ENCODE measurements at regions not wholly inside any gene's neighbourhood (a gene's known extent, or its start where the extent isn't known, plus 50 kb on each side); places are given as distances from the start of the nearest gene placed in this dataset.
"Not testable (repeated sequence)": the region's sequence is repeated elsewhere in the genome, so short reads cannot be mapped to it uniquely, and the experiment has no call there.

DNA sequence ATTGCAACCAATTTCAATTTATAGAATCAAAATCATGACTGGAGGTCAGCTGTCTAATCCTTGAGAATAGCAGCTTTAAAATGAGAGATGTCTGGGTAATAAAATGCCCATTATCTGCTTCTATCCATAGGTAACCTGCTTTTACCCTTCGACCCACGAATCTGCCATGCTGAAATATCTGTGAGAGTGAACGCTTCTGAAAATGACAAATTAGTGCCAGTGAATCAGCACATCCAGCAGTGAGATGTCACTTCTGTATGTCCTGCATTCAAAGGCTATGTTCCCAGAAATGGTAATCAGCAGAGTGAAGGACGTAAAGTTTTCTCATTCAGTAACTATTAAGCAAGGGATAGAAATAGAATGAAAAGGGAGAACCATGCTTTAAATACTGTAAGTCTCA lies 532.4 kb upstream of the ITGA1 start:
- ChIA-PET CTCF (no interaction called here), POLR2A (no interaction called here)

GRCh38 chr5:52262844-52263243 lies 524.9 kb upstream of the ITGA1 start:
- POLR2A ChIA-PET, result no interaction called here

DNA sequence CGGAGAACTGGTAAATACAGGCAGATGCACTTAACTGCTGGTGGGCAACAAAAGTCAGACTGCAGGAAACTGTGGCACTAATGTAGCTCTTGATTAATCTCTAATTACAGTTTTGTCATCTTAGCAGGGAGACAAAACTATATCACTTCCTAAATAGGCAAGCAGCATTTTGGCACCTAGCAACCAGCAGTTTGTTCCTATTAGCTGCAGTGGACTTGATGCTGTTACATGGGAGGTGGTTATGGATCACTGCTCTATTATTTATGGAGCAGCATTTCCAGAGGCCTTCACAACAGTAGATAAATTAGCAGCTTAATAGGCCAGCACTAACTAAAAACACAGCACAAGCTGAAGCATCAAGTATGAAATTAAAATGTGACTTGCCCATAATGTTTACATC lies 518.3 kb upstream of the ITGA1 start:
- CTCF ChIA-PET, result no interaction called here

More at GRCh38 chr5:52262844-52263243, 524.9 kb upstream of the ITGA1 start:
- CTCF ChIA-PET, result no interaction called here

DNA sequence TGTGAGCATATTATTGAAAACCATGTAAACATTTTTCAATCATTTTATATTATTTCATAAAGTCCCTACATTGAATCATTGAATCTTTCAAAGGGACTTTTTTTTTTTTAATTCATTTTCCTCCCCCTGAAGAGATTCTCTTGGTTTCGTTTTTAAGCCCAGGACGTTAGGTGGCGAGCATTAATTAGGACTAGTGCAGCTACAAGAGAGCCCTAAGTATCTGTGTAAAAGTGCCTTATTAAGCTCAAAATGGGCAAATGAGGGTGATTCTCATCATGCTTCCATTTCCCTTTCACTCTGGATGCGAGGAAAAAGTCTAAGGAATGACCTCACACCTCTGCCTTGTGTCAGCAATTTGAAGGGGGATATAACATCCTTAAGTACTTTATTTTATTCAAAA lies 517.9 kb upstream of the ITGA1 start:
- CTCF ChIA-PET, result no interaction called here
- POLR2A ChIA-PET, result no interaction called here

More for the DNA sequence above, 518.3 kb upstream of the ITGA1 start:
- POLR2A ChIA-PET, result no interaction called here

GRCh38 chr5:52275639-52276038 lies 512.1 kb upstream of the ITGA1 start:
- ChIA-PET CTCF (no interaction called here), POLR2A (no interaction called here)

DNA sequence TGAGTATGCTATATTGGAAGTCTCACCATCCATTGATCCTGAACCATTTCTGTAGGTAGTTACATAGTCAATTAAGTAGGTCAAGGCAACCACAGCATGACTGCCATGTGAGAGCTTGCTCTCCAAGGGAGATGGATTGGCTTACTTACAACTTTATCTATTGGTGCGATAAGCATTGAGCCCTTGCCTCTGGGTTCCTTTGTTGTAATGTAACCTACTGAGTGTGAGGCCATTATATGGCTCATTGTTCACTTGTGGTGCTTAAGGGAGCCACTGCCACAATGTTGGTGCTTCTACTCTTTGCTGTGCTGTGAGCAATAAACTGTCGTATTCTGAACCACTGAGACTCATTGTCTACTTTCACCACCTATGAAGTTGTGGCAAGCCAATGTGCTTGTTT lies 510.6 kb upstream of the ITGA1 start:
- ChIA-PET CTCF (no interaction called here), POLR2A (no interaction called here)

GRCh38 chr5:52282647-52283046 lies 505.1 kb upstream of the ITGA1 start:
- POLR2A ChIA-PET, result no interaction called here

DNA sequence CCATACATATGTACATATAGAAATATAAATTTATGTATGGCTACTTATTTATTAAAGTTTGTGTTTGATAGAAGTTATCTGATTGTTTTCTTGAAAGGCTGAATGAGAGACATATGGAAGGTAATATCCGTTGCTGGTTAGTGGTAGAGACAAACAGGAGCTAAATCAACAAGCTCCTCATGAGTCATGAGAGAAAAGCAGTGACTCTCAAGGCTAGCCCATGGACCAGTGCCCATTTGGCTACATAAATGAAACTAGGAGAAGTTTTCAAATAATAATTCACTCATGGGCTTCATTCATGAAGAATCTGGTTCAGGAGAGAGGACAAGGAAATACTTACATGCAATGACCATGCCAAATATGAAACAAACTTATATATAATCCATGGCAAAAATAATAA lies 504.5 kb upstream of the ITGA1 start:
- CTCF ChIA-PET, result no interaction called here
- POLR2A ChIA-PET, result no interaction called here

More at GRCh38 chr5:52282647-52283046, 505.1 kb upstream of the ITGA1 start:
- CTCF ChIA-PET, result no interaction called here

GRCh38 chr5:52300703-52301372 lies 486.9 kb upstream of the ITGA1 start:
- POLR2A ChIA-PET, result no interaction called here
- CTCF ChIA-PET, result no interaction called here

DNA sequence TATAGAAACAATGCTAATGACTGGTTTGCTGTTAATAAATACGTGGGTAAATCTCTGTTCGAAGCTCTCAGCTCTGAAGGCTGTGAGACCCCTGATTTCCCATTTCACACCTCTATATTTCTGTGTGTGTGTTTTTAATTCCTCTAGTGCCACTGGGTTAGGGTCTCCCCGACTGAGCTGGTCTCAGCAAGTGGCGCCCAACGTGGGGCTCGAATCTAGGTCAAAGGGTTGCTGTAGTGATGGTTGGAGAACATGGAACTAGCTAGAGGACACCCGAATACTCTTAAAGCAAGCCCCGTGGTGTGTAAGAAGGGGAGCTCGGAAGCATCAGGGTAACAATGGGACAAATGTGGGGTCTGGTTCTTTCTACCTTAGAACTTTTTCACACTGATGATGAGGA lies 482.9 kb upstream of the ITGA1 start:
- CTCF ChIA-PET, POLR2A ChIA-PET: not testable (repeated sequence)

- CTCF ChIA-PET, result no interaction called here
These were observed 459.4 kb upstream of the ITGA1 start for GRCh38 chr5:52328220-52328806.

DNA sequence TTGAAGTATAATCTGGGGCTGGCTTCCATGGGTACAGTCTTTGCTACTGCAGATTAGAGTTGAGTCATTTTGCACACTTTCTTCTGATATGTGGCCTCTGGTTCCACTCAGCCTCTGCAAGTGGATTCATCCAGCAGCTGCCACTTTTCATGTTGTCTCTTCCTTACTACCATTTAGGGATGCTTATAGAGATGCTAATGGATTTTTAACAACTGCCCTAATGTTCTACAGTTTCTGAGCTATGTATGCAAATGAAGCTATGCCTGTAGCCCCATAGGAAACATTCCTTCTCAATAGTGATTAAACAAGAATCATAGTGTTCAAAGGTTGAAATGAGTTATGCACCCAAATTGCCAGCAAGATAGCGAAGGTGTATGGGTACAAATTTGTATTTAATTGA lies 456.0 kb upstream of the ITGA1 start:
- CTCF ChIA-PET, result no interaction called here

More at GRCh38 chr5:52328220-52328806, 459.4 kb upstream of the ITGA1 start:
- POLR2A ChIA-PET, result no interaction called here

DNA sequence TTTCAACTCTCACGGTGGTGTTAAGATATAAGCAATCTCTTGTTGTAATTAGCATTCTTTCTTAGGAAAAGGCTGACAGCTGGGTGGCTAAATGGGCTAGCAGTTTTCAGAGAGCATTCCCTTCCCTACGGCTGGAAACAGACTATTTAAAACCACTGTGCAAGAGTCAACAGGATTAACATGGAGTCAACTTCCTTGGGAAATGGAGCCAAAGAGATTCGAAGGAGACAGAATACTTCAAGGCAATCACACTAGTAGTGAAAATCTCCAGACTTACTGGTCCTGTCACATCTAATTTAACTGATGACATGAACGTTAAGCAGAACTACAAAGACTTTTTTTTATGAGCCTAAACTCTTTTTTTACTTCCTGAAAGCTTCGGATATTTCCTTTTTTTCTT lies 453.3 kb upstream of the ITGA1 start:
- ChIA-PET CTCF (interaction anchor here (0.7 kb wide), 1 partner anchor 283 kb away, joined by 3 read pairs; no protein-coding TSS in a partner anchor), POLR2A (no interaction called here)

More for the DNA sequence above, 456.0 kb upstream of the ITGA1 start:
- POLR2A ChIA-PET, result no interaction called here

GRCh38 chr5:52339285-52339684 lies 448.4 kb upstream of the ITGA1 start:
- POLR2A ChIA-PET, result no interaction called here

DNA sequence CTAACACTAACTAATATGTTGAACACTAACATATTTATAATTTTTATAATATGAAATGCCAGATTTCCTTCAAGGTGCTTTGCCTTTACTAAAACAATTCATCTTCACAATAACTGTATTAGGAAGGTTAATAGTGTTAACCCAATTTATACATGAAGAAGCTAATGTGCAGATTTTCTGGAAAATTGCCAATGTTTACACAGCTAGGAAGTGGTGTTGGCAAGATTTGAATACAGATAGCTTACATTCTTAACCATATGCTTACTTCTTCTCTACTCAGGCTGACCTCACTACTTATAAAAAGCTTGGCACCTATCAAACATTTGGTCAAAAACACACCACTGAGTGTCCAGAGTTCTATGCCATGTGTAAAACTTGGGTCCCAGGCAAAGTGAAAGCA lies 445.4 kb upstream of the ITGA1 start:
- ChIA-PET CTCF (no interaction called here), POLR2A (no interaction called here)

More at GRCh38 chr5:52339285-52339684, 448.4 kb upstream of the ITGA1 start:
- CTCF ChIA-PET, result no interaction called here

DNA sequence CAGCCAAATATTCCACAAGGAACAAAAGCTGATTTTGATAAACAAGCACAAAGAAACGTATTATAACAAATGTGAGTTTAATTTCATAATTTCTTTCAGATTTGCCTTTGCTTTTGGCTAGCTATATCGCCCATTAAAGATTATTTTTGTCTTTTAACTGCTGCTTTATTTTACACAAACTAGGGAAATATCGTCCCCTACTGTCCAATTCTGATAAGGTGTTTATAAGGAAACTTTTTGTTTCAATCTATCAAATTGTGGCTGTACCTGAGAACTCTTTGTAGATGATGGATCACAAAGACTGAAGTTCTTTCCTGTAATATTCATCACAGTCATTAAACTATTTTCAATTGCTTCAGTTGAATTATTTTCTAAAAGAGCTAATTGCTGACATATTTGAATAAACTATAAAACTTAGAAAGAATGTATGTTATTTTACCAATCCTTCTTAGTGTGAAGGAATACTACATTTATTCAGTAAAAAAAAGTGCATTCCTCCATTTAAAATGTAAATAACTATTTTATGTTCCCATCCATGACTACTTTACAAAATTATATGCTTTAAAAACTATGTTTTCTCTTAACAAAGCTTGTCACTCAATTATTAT lies 431.3 kb upstream of the ITGA1 start:
- CTCF ChIA-PET, result no interaction called here
- POLR2A ChIA-PET, result no interaction called here

GRCh38 chr5:52359261-52359660 lies 428.5 kb upstream of the ITGA1 start:
- POLR2A ChIA-PET, result no interaction called here
- CTCF ChIA-PET, result no interaction called here

DNA sequence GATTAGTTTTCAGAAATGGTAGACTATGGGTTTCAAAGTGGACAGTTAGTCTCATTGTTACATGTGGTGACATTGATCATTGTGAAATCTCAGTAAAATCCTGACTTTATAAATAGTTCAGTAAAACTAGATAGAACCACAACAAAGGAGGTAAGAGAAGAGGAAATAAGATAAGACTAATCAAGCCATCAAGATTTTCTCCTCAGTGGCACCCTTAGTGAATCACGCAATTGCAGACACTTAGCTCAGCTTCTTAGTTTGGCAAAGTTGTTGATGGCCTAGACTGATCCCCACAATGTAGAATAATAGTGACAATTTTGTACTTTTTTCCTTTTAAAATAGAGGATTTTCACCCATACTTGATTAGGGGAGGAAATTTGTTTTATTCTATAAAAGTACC lies 426.7 kb upstream of the ITGA1 start:
- CTCF ChIA-PET, result no interaction called here
- POLR2A ChIA-PET, result no interaction called here

- ChIA-PET POLR2A (no interaction called here), CTCF (no interaction called here)
These were observed 413.4 kb upstream of the ITGA1 start for GRCh38 chr5:52374286-52374685.

GRCh38 chr5:52375969-52376368 lies 411.7 kb upstream of the ITGA1 start:
- POLR2A ChIA-PET, result interaction anchor here (0.7 kb wide), 1 partner anchor 27 kb away, joined by 3 read pairs; no protein-coding TSS in a partner anchor
- CTCF ChIA-PET, result no interaction called here

DNA sequence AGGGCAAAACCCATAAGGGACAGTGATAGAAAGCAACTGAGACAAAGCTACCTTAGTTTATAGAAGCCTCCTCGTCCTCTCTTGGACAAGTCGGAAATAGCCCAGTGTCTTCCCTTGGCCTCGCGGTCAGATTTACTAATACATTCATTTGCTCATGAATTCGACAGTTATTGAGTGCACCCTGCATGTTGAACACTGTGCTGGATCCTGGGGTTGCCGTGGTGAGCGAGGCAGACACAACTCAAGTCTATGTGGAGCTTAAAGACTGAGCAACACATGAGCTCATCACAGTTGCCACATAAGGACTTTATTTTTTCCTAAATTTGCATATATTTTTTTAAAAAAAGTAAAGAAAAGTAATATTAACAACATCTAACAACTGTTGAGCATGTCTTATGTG lies 411.1 kb upstream of the ITGA1 start:
- ChIA-PET POLR2A (no interaction called here), CTCF (no interaction called here)

DNA sequence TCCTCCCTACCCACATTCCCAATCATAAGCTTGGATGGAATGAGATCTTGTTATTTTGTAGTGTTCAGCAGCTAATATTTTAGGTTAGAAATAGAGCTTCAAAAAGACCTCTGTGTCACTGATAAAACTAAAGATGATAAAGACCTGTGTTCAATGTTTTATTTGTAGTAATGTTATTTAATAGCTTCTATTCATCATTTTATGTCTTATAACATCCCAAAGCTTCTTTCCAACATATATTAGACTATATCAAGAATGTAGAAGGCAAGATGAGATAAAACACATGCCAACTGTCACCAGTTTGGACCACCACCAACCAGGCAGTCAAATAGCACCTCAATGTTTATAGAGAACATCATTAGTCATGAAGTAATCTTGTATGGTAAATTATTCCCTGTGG lies 409.5 kb upstream of the ITGA1 start:
- POLR2A ChIA-PET, result no interaction called here
- CTCF ChIA-PET, result interaction anchor here (1.5 kb wide), 1 partner anchor 9 kb away, joined by 5 read pairs; no protein-coding TSS in a partner anchor

All from activated CD8-positive, alpha-beta memory T cell treated with anti-CD3 and anti-CD28 coated beads for 36 hours (primary cell).